ENCODE measurements at regions not wholly inside any gene's neighbourhood (a gene's known extent, or its start where the extent isn't known, plus 50 kb on each side); places are given as distances from the start of the nearest gene placed in this dataset.

DNA sequence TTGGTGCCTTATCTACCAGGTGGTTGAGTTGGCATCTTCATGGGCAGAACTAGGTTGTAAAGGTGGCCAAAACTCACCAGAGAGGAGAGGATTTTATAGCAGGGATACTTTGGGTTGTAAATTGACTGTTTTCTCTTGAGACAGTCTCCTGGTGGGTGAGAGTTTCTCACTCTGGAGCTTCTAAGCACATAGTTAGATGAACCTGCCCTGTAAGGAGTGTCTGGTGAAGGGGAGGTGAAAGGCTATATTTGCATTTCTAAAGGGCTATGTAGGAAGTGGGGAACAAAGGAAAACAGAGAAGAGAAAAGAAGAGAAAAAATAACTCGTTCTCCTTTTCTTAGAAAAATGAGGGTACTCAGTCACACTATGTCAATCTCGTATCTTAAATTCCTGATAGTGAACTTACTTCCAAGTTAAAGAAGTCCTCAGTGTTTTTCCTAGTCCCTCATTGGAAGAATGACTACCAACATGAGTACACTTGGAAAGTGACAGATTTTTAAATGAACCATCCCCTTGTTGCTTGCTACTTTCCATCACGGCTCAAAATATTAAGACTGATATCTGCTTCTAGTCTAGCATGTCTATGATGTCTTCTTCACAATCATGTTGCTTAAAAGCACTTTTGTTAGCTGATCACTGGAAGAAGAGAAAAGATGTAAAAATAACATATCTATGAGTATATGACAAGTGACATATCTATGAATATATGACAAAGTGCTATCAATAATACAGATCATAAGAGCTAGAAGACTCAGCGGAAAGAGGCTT is 113.8 kb upstream of the P2RY1 start:
- TF ChIP-seq, protein P1, sequence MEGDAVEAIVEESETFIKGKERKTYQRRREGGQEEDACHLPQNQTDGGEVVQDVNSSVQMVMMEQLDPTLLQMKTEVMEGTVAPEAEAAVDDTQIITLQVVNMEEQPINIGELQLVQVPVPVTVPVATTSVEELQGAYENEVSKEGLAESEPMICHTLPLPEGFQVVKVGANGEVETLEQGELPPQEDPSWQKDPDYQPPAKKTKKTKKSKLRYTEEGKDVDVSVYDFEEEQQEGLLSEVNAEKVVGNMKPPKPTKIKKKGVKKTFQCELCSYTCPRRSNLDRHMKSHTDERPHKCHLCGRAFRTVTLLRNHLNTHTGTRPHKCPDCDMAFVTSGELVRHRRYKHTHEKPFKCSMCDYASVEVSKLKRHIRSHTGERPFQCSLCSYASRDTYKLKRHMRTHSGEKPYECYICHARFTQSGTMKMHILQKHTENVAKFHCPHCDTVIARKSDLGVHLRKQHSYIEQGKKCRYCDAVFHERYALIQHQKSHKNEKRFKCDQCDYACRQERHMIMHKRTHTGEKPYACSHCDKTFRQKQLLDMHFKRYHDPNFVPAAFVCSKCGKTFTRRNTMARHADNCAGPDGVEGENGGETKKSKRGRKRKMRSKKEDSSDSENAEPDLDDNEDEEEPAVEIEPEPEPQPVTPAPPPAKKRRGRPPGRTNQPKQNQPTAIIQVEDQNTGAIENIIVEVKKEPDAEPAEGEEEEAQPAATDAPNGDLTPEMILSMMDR (IDR thresholded peaks at IDR 0.05; ENCODE audit: control extremely low read depth, extremely low read depth) = no peak
- ATAC-seq (ENCODE audit: insufficient read depth, low FRiP score) = no peak
- no peak for DNase-seq
- no peaks in the 10 kb centered on the region for H3K36me3 ChIP-seq (ENCODE audit: control insufficient read depth in 4 of 4, insufficient read depth in 4 of 4, low read length in 4 of 4)
- H3K27ac ChIP-seq (ENCODE audit: low read depth in 1 of 2, low read length in 1 of 2) = no peak overlapping the region
- H3K4me3 ChIP-seq = no peak overlapping the region
- no peak overlapping the region for H3K9ac ChIP-seq (ENCODE audit: insufficient read depth in 1 of 2, low read length in 2 of 2)
- H3K27me3 ChIP-seq (ENCODE audit: control insufficient read depth in 3 of 3, insufficient read depth in 3 of 3, low read length in 2 of 3) = no peaks in the 10 kb centered on the region
- peaks cover 0 to 3% (median 1%) of the 10 kb centered on the region in 4 donors for H3K9me3 ChIP-seq (ENCODE audit: control insufficient read depth in 4 of 4, insufficient read depth in 3 of 4, low read length in 3 of 4)
- no peaks in the 10 kb centered on the region for H3K4me1 ChIP-seq (ENCODE audit: control insufficient read depth in 5 of 5, insufficient read depth in 5 of 5, low read length in 5 of 5)
- 83 to 86% methylated on average over 4 of the region's 4 CpGs for WGBS, 2 donors

DNA sequence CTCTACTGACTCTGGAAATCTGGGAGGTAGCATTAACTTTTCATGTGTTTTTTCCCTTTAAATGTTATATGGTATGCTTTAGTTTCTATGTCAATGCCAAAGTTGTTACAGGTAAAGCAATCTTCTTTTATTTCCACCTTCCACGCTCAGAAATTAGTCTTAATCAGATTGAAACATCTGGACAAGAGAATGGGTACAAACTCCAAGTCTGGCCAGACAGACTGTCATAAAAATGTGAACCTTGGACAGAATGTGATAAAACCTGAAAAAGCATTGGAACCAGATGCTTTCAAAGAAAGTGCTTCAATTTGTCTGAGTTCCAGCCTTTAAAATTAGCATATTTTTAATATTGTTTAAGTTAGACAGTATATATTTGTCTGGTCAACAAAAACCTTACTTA is 110.7 kb upstream of the P2RY1 start:
- Histone ChIP-seq H3K27ac (ENCODE audit: low read depth in 1 of 2, low read length in 1 of 2) (no peak overlapping the region), H3K4me1 (ENCODE audit: control insufficient read depth in 5 of 5, insufficient read depth in 5 of 5, low read length in 5 of 5) (peaks cover 0 to 21% (median 0%) of the 10 kb centered on the region in 5 donors), H3K9me3 (ENCODE audit: control insufficient read depth in 4 of 4, insufficient read depth in 3 of 4, low read length in 3 of 4) (peaks cover 0 to 3% (median 1%) of the 10 kb centered on the region in 4 donors), H3K4me3 (no peak overlapping the region), H3K27me3 (ENCODE audit: control insufficient read depth in 3 of 3, insufficient read depth in 3 of 3, low read length in 2 of 3) (no peaks in the 10 kb centered on the region), H3K9ac (ENCODE audit: insufficient read depth in 1 of 2, low read length in 2 of 2) (no peak overlapping the region), H3K36me3 (ENCODE audit: control insufficient read depth in 4 of 4, insufficient read depth in 4 of 4, low read length in 4 of 4) (no peaks in the 10 kb centered on the region)
- DNase-seq (no peak), ATAC-seq (ENCODE audit: insufficient read depth, low FRiP score) (no peak)
- 90 to 100% methylated on average over 1 of the region's 1 CpG for WGBS, 2 donors
- TF ChIP-seq, protein P1 (IDR thresholded peaks at IDR 0.05; ENCODE audit: control extremely low read depth, extremely low read depth) = no peak

DNA sequence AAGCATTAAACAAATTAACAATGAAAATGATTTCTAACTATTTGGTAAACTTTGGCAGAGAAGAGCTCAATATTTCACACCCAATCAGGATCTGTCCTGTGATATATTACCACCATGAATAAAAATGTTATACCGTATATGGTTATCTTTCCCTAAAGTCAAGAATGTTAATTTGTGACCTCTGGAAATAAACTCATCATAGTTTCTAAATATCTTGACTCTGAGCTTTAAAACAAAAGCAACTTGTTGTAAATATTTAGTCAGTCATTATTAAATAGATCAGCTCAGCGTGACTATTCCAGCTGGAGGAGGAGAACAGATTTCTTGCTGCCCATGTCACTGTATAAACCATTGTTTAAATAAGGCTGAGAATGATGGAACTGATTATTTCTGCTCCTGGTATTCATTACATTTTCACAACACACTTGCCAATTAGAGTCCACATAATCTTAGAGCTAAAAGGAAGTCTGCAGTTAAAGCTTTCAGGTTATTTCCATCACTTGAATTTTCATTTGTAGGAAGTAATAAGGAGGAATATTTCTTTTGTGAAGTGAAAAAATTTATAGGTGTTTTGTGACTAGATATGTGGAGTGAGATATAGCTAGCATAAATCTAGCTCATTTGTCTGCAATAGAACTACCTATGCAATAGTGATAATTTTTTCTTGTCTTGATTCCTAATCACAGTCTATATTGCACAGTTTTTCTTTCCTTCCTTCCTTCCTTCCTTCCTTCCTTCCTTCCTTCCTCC is 106.5 kb upstream of the P2RY1 start:
- Histone ChIP-seq H3K9me3 (ENCODE audit: control insufficient read depth in 4 of 4, insufficient read depth in 3 of 4, low read length in 3 of 4) (no peaks in the 10 kb centered on the region), H3K9ac (ENCODE audit: insufficient read depth in 1 of 2, low read length in 2 of 2) (no peak overlapping the region), H3K27me3 (ENCODE audit: control insufficient read depth in 3 of 3, insufficient read depth in 3 of 3, low read length in 2 of 3) (no peaks in the 10 kb centered on the region), H3K4me3 (no peak overlapping the region), H3K27ac (ENCODE audit: low read depth in 1 of 2, low read length in 1 of 2) (no peak overlapping the region), H3K4me1 (ENCODE audit: control insufficient read depth in 5 of 5, insufficient read depth in 5 of 5, low read length in 5 of 5) (peaks cover 0 to 21% (median 0%) of the 10 kb centered on the region in 5 donors), H3K36me3 (ENCODE audit: control insufficient read depth in 4 of 4, insufficient read depth in 4 of 4, low read length in 4 of 4) (no peaks in the 10 kb centered on the region)
- TF ChIP-seq, protein P1 (IDR thresholded peaks at IDR 0.05; ENCODE audit: control extremely low read depth, extremely low read depth) = no peak
- DNase-seq (peak in 2 of 3 donors; percentile 55 to 63), ATAC-seq (ENCODE audit: insufficient read depth, low FRiP score) (no peak)
- WGBS, 2 donors = 47 to 73% methylated on average over 2 of the region's 2 CpGs

All from lung (tissue), 11 donors.